ENCODE measurements at regions not wholly inside any gene's neighbourhood (a gene's known extent, or its start where the extent isn't known, plus 50 kb on each side); places are given as distances from the start of the nearest gene placed in this dataset.

GRCh38 chr10:6637053-6637452 lies 57.0 kb upstream of the PRKCQ start:
- DNase-seq (ENCODE audit: low read depth): no peak

DNA sequence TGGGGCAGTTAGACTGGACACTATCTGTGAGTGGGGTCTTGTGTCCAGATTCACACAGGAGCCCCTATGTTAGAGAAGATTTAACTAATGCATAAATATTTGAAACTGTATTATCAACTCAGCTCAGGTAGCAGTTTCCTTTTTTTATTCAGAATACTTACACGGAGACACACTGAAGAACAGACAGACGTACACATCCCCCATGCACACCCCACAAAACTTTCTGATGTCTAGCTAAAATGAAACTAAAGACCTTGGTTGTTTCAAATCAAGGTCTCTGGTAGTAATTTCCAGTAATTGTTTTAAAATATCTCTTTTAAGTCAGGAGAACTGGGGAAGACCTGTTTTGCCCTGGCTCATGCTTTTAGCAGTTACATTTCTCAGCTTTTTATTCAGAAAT lies 55.7 kb upstream of the PRKCQ start:
- no peak for DNase-seq (ENCODE audit: low read depth)
